ENCODE measurements at regions not wholly inside any gene's neighbourhood (a gene's known extent, or its start where the extent isn't known, plus 50 kb on each side); places are given as distances from the start of the nearest gene placed in this dataset.

DNA sequence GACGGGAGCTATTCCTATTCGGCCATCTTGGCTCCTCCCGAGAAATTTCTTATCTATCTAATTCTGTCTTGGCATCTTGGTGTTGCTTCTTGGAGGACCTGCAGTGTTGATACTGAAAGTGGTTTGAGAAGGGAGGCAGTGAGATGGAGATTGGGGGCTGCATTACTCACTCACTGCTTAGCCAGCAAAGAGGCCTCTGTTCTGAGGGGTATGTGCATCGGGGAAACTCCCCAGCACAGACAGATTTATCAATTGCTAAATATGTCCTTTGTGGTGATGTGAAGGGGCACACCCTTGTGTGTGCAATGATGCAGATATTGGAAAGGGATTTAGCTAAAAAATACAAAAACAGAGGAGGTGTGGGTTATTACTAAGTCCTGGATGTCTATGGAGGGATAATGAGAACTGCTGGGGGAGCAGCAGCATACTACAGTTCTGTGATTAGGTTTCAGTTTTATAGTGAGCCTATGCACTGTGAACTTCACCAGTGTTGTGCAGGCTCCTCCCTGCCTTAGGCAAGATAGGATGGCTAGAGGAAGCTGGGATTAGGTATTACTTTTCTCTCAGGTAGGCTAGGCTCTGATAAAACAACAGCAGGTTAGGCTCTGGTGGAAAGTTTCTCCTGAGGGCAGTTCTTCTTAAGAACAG lies 279.0 kb downstream of the HS3ST1 start:
- Mint-ChIP-seq H3K9me3 (ENCODE audit: unreplicated experiment) (no peaks in the 10 kb centered on the region), H3K4me3 (ENCODE audit: unreplicated experiment) (no peak overlapping the region), H3K36me3 (ENCODE audit: low read depth, unreplicated experiment) (no peaks in the 10 kb centered on the region), H3K4me1 (ENCODE audit: unreplicated experiment) (no peaks in the 10 kb centered on the region), H3K27me3 (ENCODE audit: unreplicated experiment) (peaks cover 1% of the 10 kb centered on the region), H3K27ac (ENCODE audit: unreplicated experiment) (no peak overlapping the region)
- TF ChIP-seq, protein P1, sequence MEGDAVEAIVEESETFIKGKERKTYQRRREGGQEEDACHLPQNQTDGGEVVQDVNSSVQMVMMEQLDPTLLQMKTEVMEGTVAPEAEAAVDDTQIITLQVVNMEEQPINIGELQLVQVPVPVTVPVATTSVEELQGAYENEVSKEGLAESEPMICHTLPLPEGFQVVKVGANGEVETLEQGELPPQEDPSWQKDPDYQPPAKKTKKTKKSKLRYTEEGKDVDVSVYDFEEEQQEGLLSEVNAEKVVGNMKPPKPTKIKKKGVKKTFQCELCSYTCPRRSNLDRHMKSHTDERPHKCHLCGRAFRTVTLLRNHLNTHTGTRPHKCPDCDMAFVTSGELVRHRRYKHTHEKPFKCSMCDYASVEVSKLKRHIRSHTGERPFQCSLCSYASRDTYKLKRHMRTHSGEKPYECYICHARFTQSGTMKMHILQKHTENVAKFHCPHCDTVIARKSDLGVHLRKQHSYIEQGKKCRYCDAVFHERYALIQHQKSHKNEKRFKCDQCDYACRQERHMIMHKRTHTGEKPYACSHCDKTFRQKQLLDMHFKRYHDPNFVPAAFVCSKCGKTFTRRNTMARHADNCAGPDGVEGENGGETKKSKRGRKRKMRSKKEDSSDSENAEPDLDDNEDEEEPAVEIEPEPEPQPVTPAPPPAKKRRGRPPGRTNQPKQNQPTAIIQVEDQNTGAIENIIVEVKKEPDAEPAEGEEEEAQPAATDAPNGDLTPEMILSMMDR (IDR thresholded peaks at IDR 0.05; ENCODE audit: unreplicated experiment): no peak
- no peak for DNase-seq (ENCODE audit: low spot score)

DNA sequence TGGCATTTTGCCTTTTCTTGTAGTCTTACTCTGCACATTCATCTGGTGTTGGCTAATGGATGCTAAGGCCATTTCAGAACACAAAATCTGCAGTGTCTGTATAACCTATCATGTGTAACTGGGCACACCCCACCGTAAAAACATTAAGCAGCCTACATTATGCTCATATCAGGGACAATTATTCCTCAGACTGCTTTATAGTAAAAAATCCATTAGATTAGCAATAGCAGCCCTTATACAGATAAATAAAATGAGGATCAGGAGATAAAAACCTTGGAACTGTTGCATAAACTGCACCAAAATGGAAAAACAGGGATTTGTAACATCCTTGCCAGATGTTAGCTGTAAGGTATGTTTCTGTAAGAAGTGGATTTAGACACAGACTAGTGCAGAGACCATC lies 288.8 kb downstream of the HS3ST1 start:
- Mint-ChIP-seq H3K4me1 (ENCODE audit: unreplicated experiment) (peaks cover 6% of the 10 kb centered on the region), H3K4me3 (ENCODE audit: unreplicated experiment) (no peak overlapping the region), H3K27me3 (ENCODE audit: unreplicated experiment) (no peaks in the 10 kb centered on the region), H3K9me3 (ENCODE audit: unreplicated experiment) (no peaks in the 10 kb centered on the region), H3K36me3 (ENCODE audit: low read depth, unreplicated experiment) (no peaks in the 10 kb centered on the region), H3K27ac (ENCODE audit: unreplicated experiment) (no peak overlapping the region)
- TF ChIP-seq, protein P1 (IDR thresholded peaks at IDR 0.05; ENCODE audit: unreplicated experiment): no peak
- DNase-seq (ENCODE audit: low spot score): no peak

DNA sequence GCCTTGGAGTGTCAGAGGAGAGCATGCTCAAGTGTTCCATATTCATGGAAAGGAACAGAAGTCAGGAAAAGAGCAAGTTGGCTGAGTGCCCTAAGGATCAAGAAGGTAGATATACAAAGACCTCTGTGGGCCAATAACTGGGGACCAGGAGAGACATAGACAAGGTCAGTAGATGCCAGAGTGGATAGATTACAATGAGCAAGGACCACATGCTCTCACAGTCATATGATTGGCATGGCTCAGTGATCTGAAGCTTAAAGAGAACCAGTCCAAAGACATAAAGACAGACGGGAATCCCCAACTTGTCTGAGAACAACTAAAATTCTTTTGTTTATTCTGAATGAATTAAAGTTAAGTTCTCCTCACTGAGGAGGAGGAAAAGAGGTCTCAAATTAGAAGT lies 289.7 kb downstream of the HS3ST1 start:
- H3K27me3 Mint-ChIP-seq (ENCODE audit: unreplicated experiment): no peaks in the 10 kb centered on the region
- H3K36me3 Mint-ChIP-seq (ENCODE audit: low read depth, unreplicated experiment): no peaks in the 10 kb centered on the region
- TF ChIP-seq, protein P1 (IDR thresholded peaks at IDR 0.05; ENCODE audit: unreplicated experiment): no peak
- no peak overlapping the region for H3K27ac Mint-ChIP-seq (ENCODE audit: unreplicated experiment)
- no peaks in the 10 kb centered on the region for H3K9me3 Mint-ChIP-seq (ENCODE audit: unreplicated experiment)
- H3K4me1 Mint-ChIP-seq (ENCODE audit: unreplicated experiment): peaks cover 6% of the 10 kb centered on the region
- H3K4me3 Mint-ChIP-seq (ENCODE audit: unreplicated experiment): no peak overlapping the region
- DNase-seq (ENCODE audit: low spot score): no peak

DNA sequence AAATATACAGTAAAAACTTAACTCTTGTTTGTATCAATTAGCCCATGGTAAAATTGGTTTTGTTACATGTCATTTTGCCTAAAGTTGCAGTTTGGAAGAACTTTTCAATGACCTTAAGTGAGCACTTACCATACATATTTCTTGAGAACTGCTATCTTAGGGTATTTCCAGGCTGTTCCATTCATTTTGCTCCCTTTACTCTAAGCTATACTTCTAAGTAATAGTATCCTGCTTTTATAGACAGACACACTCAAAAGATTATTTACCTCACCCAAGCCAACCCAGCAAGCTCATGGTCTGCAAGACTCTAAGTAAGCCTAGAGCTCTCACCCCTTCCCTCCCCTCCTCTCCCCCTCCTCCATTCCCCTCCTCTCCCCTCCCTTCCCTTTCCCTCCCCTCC lies 294.0 kb downstream of the HS3ST1 start:
- Mint-ChIP-seq H3K4me1 (ENCODE audit: unreplicated experiment) (no peaks in the 10 kb centered on the region), H3K36me3 (ENCODE audit: low read depth, unreplicated experiment) (no peaks in the 10 kb centered on the region), H3K27me3 (ENCODE audit: unreplicated experiment) (no peaks in the 10 kb centered on the region), H3K4me3 (ENCODE audit: unreplicated experiment) (no peak overlapping the region), H3K9me3 (ENCODE audit: unreplicated experiment) (no peaks in the 10 kb centered on the region), H3K27ac (ENCODE audit: unreplicated experiment) (no peak overlapping the region)
- TF ChIP-seq, protein P1 (IDR thresholded peaks at IDR 0.05; ENCODE audit: unreplicated experiment): no peak
- DNase-seq (ENCODE audit: low spot score): no peak

DNA sequence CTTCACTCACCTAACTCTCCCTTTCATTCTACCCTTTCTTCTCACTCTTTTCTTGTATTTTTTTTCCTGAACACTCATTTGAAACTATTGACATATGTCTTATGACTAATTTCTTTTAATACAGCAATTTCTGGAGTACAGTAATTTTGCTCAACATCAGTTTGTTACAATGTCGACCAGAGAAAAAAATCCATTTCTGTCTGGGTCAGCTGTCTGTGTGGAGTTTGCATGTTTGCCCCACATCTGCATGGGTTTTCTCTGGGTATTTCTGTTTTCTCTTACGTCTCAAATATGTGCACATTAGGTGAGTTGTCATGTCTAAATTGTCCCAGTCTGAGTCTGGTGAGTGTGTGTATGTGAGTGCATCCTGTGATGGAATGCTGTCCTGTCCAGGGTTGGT lies 294.8 kb downstream of the HS3ST1 start:
- Mint-ChIP-seq H3K27me3 (ENCODE audit: unreplicated experiment) (no peaks in the 10 kb centered on the region), H3K4me3 (ENCODE audit: unreplicated experiment) (no peak overlapping the region), H3K4me1 (ENCODE audit: unreplicated experiment) (no peaks in the 10 kb centered on the region), H3K36me3 (ENCODE audit: low read depth, unreplicated experiment) (no peaks in the 10 kb centered on the region), H3K9me3 (ENCODE audit: unreplicated experiment) (no peaks in the 10 kb centered on the region), H3K27ac (ENCODE audit: unreplicated experiment) (no peak overlapping the region)
- no peak for DNase-seq (ENCODE audit: low spot score)
- TF ChIP-seq, protein P1 (IDR thresholded peaks at IDR 0.05; ENCODE audit: unreplicated experiment): no peak

Data from endothelial cell (in vitro differentiated cells).